ENCODE measurements at regions not wholly inside any gene's neighbourhood (a gene's known extent, or its start where the extent isn't known, plus 50 kb on each side); places are given as distances from the start of the nearest gene placed in this dataset.
A peak's percentile ranks its signal among the peaks of the same experiment; 100 is the strongest.
"Not testable (repeated sequence)": the region's sequence is repeated elsewhere in the genome, so short reads cannot be mapped to it uniquely, and the experiment has no call there.

- DNase-seq, result no peak
These were observed 373.1 kb upstream of the WWC1 start for GRCh38 chr5:167918184-167918812.

GRCh38 chr5:167918813-167919483 lies 372.5 kb upstream of the WWC1 start:
- peak in 1 of 58 donors; percentile 36 for DNase-seq

- DNase-seq, result no peak
These were observed 370.9 kb upstream of the WWC1 start for GRCh38 chr5:167920589-167920988.

DNA sequence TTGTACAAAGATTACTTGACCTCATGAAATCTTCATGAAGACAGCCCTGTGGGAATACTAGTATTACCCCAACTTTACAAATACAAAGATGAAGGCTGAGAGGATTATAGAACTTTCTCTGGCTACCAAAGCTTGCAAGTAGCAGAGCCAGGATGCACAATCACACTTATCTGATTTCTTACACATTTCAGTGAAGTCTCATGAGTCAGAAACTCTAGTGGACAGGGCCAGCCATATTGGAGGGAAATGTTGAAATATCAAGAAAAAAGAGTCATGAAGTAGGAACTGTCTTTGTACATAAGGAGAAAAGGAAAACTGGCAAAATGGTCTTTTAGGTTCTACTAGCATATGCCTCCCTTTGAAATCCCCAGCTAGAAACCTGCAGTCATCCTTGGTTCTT lies 369.6 kb upstream of the WWC1 start:
- DNase-seq, result no peak

GRCh38 chr5:167923396-167923795 lies 368.0 kb upstream of the WWC1 start:
- DNase-seq, result no peak

- no peak for DNase-seq
These were observed 361.6 kb upstream of the WWC1 start for GRCh38 chr5:167929841-167930240.

DNA sequence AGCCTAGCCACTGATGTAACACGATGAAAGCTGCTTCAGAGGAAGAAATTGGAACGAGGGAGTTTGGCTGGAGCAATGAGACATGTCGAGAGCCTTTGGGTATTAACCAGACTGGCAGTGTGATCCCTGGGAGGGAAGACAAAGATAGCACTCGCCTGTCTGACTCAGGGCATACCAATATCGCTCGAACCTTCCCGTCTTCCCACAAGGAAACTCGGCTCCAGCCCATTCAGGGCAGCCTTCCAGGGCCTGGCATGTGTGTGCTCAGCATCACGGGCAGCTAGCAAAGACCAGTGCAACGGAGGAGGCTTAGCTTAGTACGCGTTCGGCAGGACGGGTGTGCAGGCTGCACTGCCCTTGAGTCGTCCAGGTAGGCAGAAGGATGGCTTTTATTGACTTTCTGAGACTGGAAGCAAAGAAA lies 356.9 kb upstream of the WWC1 start:
- DNase-seq, result peak in 27 of 58 donors; percentile 7 to 58 (median 23)

DNA sequence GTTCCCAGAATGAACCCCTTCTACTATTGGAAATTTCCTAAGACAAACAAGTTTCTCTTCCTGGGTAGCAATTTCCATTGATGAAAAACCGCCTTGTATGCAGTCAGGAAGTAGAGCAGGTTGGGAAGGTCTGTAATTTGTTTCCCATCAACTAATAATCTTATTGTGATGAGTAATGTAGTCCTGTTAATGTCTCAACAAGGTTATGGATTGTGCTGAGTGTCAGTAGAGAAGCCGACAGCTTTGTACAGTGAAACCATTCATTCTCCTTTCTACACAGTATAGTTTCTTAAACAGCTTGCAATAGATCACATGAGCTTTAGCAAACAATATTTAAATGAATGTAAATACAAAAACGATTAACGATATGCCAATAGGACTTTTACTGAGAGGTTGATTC lies 355.4 kb upstream of the WWC1 start:
- DNase-seq, result no peak

DNA sequence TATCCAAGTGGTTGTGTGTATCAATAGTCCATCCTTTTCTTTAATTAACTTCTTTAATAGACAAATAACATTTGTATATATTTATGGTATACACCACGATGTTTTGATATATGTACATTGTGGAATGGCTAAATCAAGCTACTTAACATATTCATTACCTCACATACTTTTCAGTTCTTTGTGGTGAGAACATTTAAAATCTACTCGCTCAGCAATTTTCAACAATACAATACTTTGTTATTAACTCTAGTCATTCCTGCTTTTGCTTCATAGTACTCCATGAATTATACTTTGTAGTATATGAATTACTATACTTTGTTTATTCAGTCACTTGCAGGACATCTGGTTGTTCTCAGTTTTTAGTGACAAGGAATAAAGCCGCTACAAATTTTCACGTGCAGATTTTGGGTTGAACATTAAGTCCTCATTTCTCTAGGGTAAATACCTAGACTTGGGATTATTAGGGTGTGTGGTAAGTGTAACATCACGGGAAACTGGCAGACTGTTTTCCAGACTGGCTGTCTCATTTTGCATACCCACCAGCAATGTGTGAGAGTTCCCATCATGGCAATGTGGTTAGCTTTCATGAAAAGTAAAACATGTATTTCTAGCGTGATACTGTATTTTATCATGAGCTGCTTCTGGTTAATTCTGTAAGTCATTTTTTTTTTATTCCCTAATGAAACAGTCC lies 354.4 kb upstream of the WWC1 start:
- no peak for DNase-seq

- DNase-seq, result no peak
These were observed 353.8 kb upstream of the WWC1 start for GRCh38 chr5:167937635-167937998.

DNA sequence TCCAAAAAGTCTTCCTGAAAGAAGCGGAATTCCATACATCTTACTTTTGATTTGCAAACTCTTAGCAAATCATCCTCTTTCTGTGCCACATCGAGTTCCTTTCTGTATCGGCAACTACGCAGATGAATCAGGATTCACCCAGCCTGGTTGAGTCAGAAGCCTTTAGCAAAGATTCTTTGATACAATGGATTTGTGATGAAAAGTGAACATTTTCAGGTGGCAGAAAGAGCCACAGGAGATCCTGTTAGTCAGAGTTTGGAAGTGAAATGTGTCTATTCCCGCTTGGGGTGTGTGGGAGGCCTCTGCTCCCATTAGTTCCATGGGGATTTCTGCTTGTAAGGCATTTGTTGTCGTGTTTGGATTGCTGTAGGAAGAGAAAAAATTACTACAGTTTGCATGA lies 351.8 kb upstream of the WWC1 start:
- no peak for DNase-seq

DNA sequence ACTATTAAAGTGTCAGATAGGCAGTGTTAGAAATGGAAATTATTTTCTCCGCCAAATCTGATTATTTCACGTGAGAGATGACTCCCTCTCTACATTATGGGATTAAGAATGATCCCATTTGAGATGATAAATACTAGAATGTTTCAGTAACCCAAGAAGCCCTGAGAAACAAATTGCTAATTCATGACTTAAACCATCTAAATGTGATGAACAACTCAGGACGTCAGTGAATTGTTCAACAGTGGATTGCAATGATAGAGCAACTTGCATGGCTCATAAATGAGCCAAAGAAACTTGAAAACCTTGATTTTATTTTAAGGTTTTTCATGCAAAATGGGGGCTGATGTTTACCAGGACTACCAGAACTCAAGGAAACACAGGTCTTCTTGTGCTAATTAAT lies 350.5 kb upstream of the WWC1 start:
- DNase-seq, result no peak

GRCh38 chr5:167941556-167941955 lies 349.9 kb upstream of the WWC1 start:
- DNase-seq, result not testable (repeated sequence)

- DNase-seq, result no peak
These were observed 348.1 kb upstream of the WWC1 start for GRCh38 chr5:167943343-167943742.

DNA sequence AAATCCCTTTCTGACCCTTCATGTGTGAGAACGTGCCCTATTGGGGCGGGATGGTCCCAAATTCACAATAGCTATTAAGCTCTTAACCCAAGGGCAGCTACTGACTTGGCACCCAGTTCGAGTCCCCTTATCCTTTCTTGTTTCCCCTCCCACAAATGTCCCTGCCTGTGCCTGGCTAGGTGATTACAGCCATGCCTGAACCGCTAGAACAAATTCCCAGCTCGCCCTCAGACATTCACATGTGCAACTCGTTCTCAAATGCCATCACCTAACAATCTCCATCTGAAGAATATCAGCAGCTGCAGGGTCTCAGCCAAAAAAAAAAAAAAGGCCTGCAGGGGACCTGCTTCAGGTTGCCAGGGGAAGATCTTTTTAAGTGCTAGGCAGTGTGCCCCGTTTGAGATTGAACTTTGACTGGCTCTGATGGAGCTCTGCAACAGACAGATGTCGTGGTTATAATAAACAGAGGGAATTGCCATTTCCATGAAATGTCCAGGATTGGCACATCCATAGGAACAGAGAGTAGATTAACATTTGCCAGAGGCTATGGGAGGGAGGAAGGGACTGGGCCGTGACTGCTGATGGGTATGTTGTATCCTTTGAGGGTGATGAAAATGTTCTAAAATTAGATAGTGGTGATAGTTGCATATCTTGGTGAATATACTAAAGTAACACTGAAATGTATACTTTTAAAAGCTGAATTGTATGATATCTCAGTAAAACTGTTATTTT lies 347.2 kb upstream of the WWC1 start:
- DNase-seq, result no peak

- peak in 19 of 58 donors; percentile 2 to 59 (median 20) for DNase-seq
These were observed 345.7 kb upstream of the WWC1 start for GRCh38 chr5:167945542-167946384.

GRCh38 chr5:167947306-167947705 lies 344.1 kb upstream of the WWC1 start:
- no peak for DNase-seq

- DNase-seq, result no peak
These were observed 343.2 kb upstream of the WWC1 start for GRCh38 chr5:167948251-167948650.

DNA sequence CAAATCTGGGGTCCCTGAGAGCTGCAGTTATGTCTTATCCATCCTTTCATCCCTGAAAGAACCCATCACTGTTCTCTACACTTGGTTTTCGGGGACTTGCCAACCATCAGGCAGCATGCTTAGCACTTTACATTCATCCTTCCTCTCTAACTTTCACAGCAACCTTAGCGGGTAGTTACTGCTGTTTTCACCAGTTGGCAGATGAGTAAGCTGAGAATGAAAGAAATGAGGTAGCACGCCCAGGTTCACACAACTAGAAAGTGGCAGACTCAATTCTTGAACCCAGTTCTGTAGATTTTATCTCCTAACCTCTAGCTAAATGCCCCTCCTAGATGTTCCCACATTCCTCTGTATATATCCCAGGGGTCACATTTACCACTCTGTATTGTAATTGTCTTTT lies 342.0 kb upstream of the WWC1 start:
- no peak for DNase-seq

GRCh38 chr5:167950126-167950721 lies 341.2 kb upstream of the WWC1 start:
- DNase-seq, result no peak

DNA sequence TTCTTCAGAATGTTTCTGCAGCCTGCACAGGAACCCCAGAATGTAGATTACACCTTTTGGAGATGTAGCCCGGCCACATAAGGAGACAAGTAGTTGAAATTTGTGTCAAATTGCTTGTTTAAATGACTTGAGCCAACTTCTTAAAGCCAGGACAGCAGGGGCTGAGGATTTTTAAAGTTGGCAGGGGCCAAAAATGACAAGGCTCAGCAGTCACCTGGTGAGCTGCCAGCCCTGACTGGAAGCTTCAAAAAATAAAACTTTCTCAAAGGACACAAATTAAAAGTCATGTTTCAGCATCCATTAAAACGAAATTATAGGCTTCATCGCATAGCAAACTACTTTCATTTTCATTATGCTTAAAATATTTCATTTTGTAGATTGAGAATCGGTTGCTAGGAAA lies 340.3 kb upstream of the WWC1 start:
- DNase-seq, result no peak
